ENCODE measurements at regions not wholly inside any gene's neighbourhood (a gene's known extent, or its start where the extent isn't known, plus 50 kb on each side); places are given as distances from the start of the nearest gene placed in this dataset.

DNA sequence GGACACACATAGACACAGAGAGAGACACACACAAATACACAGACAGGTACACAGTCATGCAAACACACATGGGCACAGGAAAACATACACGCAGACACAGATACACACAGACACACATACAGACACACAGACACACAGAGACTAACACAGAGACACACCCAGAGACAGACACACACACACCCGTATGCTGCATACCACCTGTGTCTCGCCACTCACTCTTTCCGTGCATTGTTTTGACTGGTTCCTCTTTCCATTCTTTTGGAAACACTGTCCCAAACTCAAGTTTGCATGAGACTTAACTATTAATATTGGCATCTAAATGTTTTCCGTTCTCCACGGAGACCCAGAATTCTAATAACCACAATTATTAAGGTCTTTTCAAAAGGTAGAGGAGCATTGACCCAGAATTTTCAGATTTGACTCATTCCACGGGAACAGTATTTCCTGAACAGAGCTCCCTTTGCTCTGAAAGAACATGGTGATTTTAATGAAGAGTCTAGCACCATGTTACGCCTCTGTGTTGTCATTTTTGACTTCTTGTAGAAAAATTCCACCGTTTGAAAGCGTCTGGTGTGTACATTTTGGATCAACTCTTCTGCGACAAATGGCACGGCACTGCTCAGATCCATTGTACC, 141.2 kb upstream of the RNF32 start:
- CTCF ChIA-PET, result no interaction called here
- in situ Hi-C loops (cut with MboI; ENCODE audit: low sequenced_read_pairs), result no loop called here
- 69% methylated on average over 3 of the region's 12 CpGs; no CpG with 5 or more reads in 1 of the 2 experiments for WGBS, 2 experiments (ENCODE audit: extremely low coverage in 2 of 2, insufficient read length in 1 of 2)

More for the DNA sequence above, 141.2 kb upstream of the RNF32 start:
- Histone ChIP-seq H3K4me1 (ENCODE audit: control insufficient read depth, insufficient read depth, low read length) (no peaks in the 10 kb centered on the region), H2BK5ac (ENCODE audit: low read depth, low read length, poor library complexity, severe bottlenecking) (no peak overlapping the region), H4K5ac (ENCODE audit: low read depth, low read length) (no peak overlapping the region), H2BK120ac (ENCODE audit: low read depth, low read length) (no peak overlapping the region), H3K27ac (ENCODE audit: insufficient read depth, low read length) (no peak overlapping the region), H2AK9ac (replicated peaks; ENCODE audit: low read depth, low read length, poor library complexity) (no peak overlapping the region), H4K8ac (ENCODE audit: low read depth in 2 of 2, low read length in 2 of 2) (no peak overlapping the region), H3K23ac (ENCODE audit: low read depth, low read length) (no peak overlapping the region), H3K36me3 (ENCODE audit: control insufficient read depth, insufficient read depth, low read length) (no peaks in the 10 kb centered on the region), H3K14ac (replicated peaks; ENCODE audit: low read depth, low read length) (no peak overlapping the region), H3K79me1 (ENCODE audit: low read depth in 1 of 2, low read length in 2 of 2) (no peaks in the 10 kb centered on the region), H3K9ac (ENCODE audit: low read depth, low read length) (no peak overlapping the region), H3K4me3 (ENCODE audit: insufficient read depth, low read depth, low read length) (no peak overlapping the region), H3K9me3 (ENCODE audit: control insufficient read depth, insufficient read depth, low read length) (peaks cover 4% of the 10 kb centered on the region; the same call in 1 of the 2 replicates), H3K4ac (ENCODE audit: low read depth, low read length) (no peak overlapping the region), H3K18ac (ENCODE audit: low read depth, low read length) (no peak overlapping the region), H2AK5ac (ENCODE audit: low read depth, low read length) (no peak overlapping the region), H3K4me2 (ENCODE audit: low read depth, low read length) (no peak overlapping the region), H2AFZ (replicated peaks; ENCODE audit: low read length, poor library complexity) (no peak overlapping the region), H4K91ac (ENCODE audit: insufficient read depth, low read depth, low read length) (no peak overlapping the region), H3K27me3 (ENCODE audit: control insufficient read depth, insufficient read depth, low read length) (no peaks in the 10 kb centered on the region), H3K9me1 (ENCODE audit: insufficient read depth, low read length) (no peaks in the 10 kb centered on the region), H2BK20ac (ENCODE audit: low read depth, low read length) (no peak overlapping the region), H4K20me1 (ENCODE audit: insufficient read depth, low read length) (no peaks in the 10 kb centered on the region), H2BK15ac (ENCODE audit: low read depth, low read length) (no peak overlapping the region), H3K56ac (ENCODE audit: extremely low read depth, insufficient read depth, low read length) (no peak overlapping the region)
- dilution Hi-C loops (cut with HindIII; ENCODE audit: low sequenced_read_pairs, unreplicated experiment), result no loop called here
- ATAC-seq (ENCODE audit: low read depth) (no peak), DNase-seq (no peak)
- no TSS peak for BruUV-seq (replicated peaks)
- TF ChIP-seq, protein P1, sequence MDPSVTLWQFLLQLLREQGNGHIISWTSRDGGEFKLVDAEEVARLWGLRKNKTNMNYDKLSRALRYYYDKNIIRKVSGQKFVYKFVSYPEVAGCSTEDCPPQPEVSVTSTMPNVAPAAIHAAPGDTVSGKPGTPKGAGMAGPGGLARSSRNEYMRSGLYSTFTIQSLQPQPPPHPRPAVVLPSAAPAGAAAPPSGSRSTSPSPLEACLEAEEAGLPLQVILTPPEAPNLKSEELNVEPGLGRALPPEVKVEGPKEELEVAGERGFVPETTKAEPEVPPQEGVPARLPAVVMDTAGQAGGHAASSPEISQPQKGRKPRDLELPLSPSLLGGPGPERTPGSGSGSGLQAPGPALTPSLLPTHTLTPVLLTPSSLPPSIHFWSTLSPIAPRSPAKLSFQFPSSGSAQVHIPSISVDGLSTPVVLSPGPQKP (IDR thresholded peaks at IDR 0.05; ENCODE audit: borderline replicate concordance, low read depth, low read length), result no peak
- no peak for TF ChIP-seq MAFK (IDR thresholded peaks at IDR 0.05; ENCODE audit: low read depth, low read length)
- no peak for TF ChIP-seq BHLHE40 (IDR thresholded peaks at IDR 0.05; ENCODE audit: low read depth, low read length)
- no peak for TF ChIP-seq NFE2L2 (IDR thresholded peaks at IDR 0.05; ENCODE audit: low read depth, low read length)
- no peak for TF ChIP-seq FOS (IDR thresholded peaks at IDR 0.05; ENCODE audit: low read depth, low read length)
- no peak for TF ChIP-seq RCOR1 (IDR thresholded peaks at IDR 0.05; ENCODE audit: insufficient replicate concordance, low read length)
- TF ChIP-seq CHD1 (IDR thresholded peaks at IDR 0.05; ENCODE audit: low read depth, low read length), result no peak
- TF ChIP-seq POLR2A (IDR thresholded peaks at IDR 0.05; ENCODE audit: low read depth, low read length), result no peak
- no peak for TF ChIP-seq SMC3 (IDR thresholded peaks at IDR 0.05; ENCODE audit: low read depth, low read length)
- POLR2A ChIA-PET (ENCODE audit: unreplicated experiment), result no interaction called here
- intact Hi-C loops (cut with micrococcal nuclease), result no loop called here
